Stimulated activated CD4-positive, alpha-beta T cell treated with anti-CD3 and anti-CD28 coated beads, Interleukin-2, amount 100 ng/mL, for 24 hours (primary cell): ENCODE measurements at regions not wholly inside any gene's neighbourhood (a gene's known extent, or its start where the extent isn't known, plus 50 kb on each side); places are given as distances from the start of the nearest gene placed in this dataset.

Experiments
- DNase-seq, 2 donors: peaks; one replicate each; pipeline ENCODE4 v3.0.0-alpha.2; 2020

DNA sequence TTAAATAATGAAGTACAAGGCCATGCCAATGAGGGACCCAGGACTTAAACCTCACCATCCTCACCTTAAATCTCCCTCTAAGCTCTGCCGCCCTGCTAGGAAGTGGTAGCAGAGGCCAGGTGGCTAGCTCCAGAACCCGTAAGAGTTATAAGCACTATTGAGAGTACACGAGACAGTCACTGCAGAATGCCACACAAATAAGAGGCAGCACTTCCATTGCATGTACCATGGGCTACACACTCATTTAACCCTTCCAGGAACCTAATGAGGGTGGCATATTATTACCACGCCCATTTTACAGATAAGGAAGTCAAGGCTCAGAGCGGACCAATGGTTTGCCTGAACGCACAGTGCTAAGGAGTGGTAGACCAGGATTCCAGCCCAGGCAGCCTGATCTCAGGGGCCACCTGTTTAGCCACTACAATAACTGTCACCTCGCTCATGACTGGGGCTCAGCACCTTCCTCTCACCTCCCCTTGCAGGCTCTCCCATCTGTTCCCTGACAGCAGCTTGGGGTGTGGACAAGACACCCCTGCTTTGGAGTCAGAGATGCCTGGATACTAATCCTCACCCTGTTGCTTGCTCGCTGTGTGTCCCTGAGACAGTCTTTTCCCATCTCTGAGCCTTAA, 54.8 kb upstream of the ID3 start:
- DNase-seq: no peak

DNA sequence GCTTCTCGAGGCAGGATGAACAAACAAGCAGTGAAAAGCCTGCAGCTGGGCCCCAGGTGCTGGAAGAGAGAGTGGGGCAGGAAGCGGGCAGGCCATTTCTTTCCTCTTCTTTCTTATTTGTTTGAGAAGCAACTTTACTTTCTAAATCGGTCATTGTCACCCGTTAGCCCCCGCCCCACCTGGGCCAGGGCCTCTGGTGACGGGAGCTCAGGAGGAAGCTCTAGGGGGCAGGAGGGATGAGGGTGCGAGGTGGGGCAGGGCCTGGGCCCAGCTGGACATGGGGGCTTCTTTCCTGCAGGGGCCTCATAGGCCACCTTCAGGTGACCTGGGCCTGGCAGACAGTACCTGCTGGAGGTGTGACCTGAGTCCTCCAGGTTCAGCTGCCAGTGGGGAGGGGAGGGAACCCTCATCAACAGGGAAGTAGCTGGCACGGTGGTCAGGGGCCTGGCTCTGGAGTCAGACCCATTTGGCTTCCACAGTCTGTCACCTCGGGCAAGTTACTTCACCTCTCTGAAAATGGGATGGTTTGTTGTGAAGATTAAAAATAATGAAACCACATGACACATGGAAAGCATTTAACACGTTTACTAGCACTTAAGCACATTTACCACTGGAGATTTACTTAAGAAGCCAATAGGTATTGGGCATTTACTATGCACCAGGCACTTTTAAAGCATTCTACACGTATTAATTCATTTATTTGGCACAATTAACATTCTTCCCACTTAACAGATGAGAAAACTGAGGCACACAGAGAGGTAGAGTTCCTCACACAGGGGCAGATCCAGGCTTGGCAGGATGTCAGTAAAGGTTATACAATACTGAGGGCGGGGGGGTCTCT, 54.1 kb upstream of the ID3 start:
- peak in 1 of 2 donors; percentile 47 for DNase-seq

DNA sequence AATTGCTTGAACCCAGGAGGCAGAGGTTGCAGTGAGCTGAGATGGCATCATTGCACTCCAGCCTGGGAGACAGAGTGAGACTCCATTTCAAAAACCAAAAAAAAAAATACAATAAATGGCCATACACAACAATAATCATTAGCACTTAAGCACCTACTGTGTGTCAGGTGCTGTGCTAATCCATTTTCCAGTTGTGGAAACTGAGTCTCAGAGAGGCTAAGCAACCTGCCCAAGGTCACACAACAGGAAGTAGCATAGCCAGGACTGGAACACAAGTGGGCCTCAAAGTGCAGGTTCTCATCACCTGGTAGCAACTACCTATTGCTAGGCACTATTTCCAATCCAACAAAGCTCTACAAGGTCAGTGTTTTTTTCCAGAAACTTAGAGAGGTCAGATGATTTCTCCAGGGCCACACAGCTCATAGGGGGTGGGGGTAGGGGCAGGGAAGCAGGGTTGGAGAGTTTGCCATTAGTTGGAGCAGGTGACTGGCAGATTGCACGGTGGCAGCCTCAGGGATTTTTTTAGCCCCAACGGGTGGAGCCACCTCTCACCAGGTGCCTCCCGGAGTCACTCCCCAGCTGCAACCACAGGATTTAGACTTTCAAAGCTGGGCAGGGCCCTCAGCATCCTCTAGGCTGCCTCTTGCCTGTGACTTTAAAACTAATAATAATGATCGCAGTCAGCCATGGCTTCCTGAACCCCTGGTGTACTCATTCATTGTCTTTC, 52.5 kb upstream of the ID3 start:
- DNase-seq: no peak

DNA sequence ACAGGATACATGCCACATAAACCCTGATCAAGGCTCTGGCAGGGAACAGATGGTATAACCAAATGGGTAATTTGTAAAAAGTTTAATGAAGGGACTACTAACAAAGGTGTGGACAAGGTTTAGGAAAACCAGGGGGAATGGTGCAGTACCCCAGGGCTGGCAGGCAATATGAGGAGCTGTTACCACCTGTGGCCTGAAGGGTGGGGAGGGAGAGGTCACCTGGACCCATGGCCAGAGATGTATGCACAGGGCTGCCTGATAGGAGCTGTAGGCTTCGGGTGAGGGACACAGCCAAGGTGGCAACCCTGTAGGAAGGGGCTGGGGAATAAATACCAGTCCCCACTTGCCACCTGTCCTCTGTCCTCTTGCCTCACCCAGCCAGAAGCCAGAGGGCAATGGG, 51.4 kb upstream of the ID3 start:
- DNase-seq: no peak

DNA sequence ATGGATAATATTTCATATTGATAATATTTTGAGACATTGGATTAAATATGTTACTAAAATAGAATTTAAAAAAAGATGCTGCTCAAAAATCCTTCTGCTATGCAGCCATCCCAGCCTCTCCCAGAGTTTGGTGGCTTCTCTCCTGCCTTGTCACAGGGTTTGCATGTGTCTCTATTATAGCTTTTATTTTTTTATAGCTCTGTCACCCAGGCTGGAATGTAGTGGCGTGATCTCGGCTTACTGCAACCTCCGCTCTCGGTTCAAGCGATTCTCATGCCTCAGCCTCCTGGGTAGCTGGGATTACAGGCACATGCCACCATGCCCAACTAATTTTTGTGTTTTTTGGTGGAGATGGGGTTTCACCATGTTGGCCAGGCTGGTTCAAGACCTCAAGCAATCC, 50.7 kb upstream of the ID3 start:
- no peak for DNase-seq
